Gastrocnemius medialis (tissue), 4 donors: ENCODE measurements at regions not wholly inside any gene's neighbourhood (a gene's known extent, or its start where the extent isn't known, plus 50 kb on each side); places are given as distances from the start of the nearest gene placed in this dataset.

ENCODE experiments used
- CTCF ChIP-seq, 5 experiments: fragments of 450-650 bp in 3 of 5; fragments of 200-600 bp in 2 of 5; sonication (generic) in 2 of 5; IDR thresholded peaks in 4 of 5; conservative IDR thresholded peaks in 1 of 5; 1 replicate in 4 of 5; 2 replicates in 1 of 5; pipeline ENCODE4 v1.5.1; 2016 to 2019; ENCODE audit warnings: antibody characterized with exemption in 5 of 5, mild to moderate bottlenecking in 3 of 5, moderate library complexity in 3 of 5
- POLR2A ChIP-seq, 2 donors: fragments of 450-650 bp; IDR thresholded peaks; one replicate each; pipeline ENCODE4 v1.6.1; 2017; ENCODE audit warnings: antibody characterized with exemption in 2 of 2, mild to moderate bottlenecking in 2 of 2, moderate library complexity in 2 of 2

GRCh38 chrX:5155301-5155700 lies 1073.4 kb downstream of the NLGN4X start:
- TF ChIP-seq CTCF (IDR thresholded peaks at IDR 0.05 in 4 of 5, conservative IDR thresholded peaks at IDR 0.05 in 1 of 5): no peak
- no peak for TF ChIP-seq POLR2A (IDR thresholded peaks at IDR 0.05)
